WTC11 (cell line): ENCODE measurements at regions not wholly inside any gene's neighbourhood (a gene's known extent, or its start where the extent isn't known, plus 50 kb on each side); places are given as distances from the start of the nearest gene placed in this dataset.

ENCODE experiments used
- ATAC-seq: fragments of 200-7000 bp; cut with Tn5 transposase; 2 replicates; pipeline ENCODE4 v1.10.0; 2021; ENCODE audit warnings: mild to moderate bottlenecking, moderate library complexity
- CTCF ChIA-PET: fragments of 300-600 bp; sonication (Branson Sonifier 250); formaldehyde crosslinking; loops from one replicate; lab custom pipeline; 2021; ENCODE audit warnings: antibody characterized with exemption; lab: Charles Lee
- POLR2A ChIA-PET: fragments of 350-600 bp; sonication (Branson Sonifier 250); formaldehyde crosslinking; loops from one replicate; lab custom pipeline; 2021; ENCODE audit warnings: antibody characterized with exemption; lab: Charles Lee
- DNase-seq: peaks from one replicate; pipeline ENCODE4 v3.0.0; 2021; ENCODE audit warnings: low spot score
- H3K27ac Mint-ChIP-seq: 2 replicates; pipeline ENCODE4 v1.8.0; 2021; ENCODE audit warnings: mixed read lengths
- H3K27me3 Mint-ChIP-seq: 2 replicates; pipeline ENCODE4 v1.8.0; 2021; ENCODE audit warnings: low read depth, mild to moderate bottlenecking, moderate library complexity, mixed read lengths
- H3K36me3 Mint-ChIP-seq: 2 replicates; pipeline ENCODE4 v1.8.0; 2021; ENCODE audit warnings: mixed read lengths
- H3K4me1 Mint-ChIP-seq: 2 replicates; pipeline ENCODE4 v1.8.0; 2022; ENCODE audit warnings: mixed read lengths
- H3K4me3 Mint-ChIP-seq: 2 replicates; pipeline ENCODE4 v1.8.0; 2021; ENCODE audit warnings: mild to moderate bottlenecking, moderate library complexity, mixed read lengths
- H3K9me3 Mint-ChIP-seq: 2 replicates; pipeline ENCODE4 v1.8.0; 2021; ENCODE audit warnings: mixed read lengths
- E2F1 ChIP-seq: sonication (generic); formaldehyde crosslinking; IDR thresholded peaks from 2 replicates; pipeline ENCODE4 v1.8.0; 2022; ENCODE audit warnings: mild to moderate bottlenecking, missing genetic modification reagents
- ETV6 ChIP-seq: sonication (generic); formaldehyde crosslinking; IDR thresholded peaks from 2 replicates; pipeline ENCODE4 v1.8.1; 2022; ENCODE audit warnings: mild to moderate bottlenecking, missing genetic modification reagents
- FOXJ3 ChIP-seq: sonication (generic); formaldehyde crosslinking; IDR thresholded peaks from 2 replicates; pipeline ENCODE4 v1.9.0; 2021; ENCODE audit warnings: missing genetic modification reagents, mild to moderate bottlenecking, borderline replicate concordance
- GABPB1 ChIP-seq: sonication (generic); formaldehyde crosslinking; IDR thresholded peaks from 2 replicates; pipeline ENCODE4 v1.8.1; 2023; ENCODE audit warnings: mild to moderate bottlenecking, missing genetic modification reagents
- JAZF1 ChIP-seq: fragments of 250-450 bp; sonication (Bioruptor Pico); IDR thresholded peaks from 2 replicates; pipeline ENCODE4 v1.9.0; 2021; ENCODE audit warnings: moderate library complexity, mild to moderate bottlenecking, inconsistent platforms
- NFATC4 ChIP-seq: fragments of 250-450 bp; sonication (Bioruptor Pico); IDR thresholded peaks from 2 replicates; pipeline ENCODE4 v1.9.0; 2021; ENCODE audit warnings: mild to moderate bottlenecking
- NFYB ChIP-seq: sonication (generic); formaldehyde crosslinking; conservative IDR thresholded peaks from 2 replicates; pipeline ENCODE4 v1.8.0; 2022; ENCODE audit warnings: low read depth, missing genetic modification reagents
- NR3C1 ChIP-seq: sonication (generic); formaldehyde crosslinking; conservative IDR thresholded peaks from 2 replicates; pipeline ENCODE4 v1.8.1; 2023; ENCODE audit warnings: low read depth, mild to moderate bottlenecking, missing genetic modification reagents
- PRDM15 ChIP-seq: sonication (generic); formaldehyde crosslinking; IDR thresholded peaks from 2 replicates; pipeline ENCODE4 v1.8.0; 2022; ENCODE audit warnings: missing genetic modification reagents
- RORB ChIP-seq: fragments of 250-450 bp; sonication (Bioruptor Pico); IDR thresholded peaks from 2 replicates; pipeline ENCODE4 v1.9.0; 2021; ENCODE audit warnings: mild to moderate bottlenecking
- SOX15 ChIP-seq: fragments of 250-450 bp; sonication (Bioruptor Pico); IDR thresholded peaks from 2 replicates; pipeline ENCODE4 v1.9.0; 2021; ENCODE audit warnings: mild to moderate bottlenecking
- ZNF138 ChIP-seq: sonication (generic); formaldehyde crosslinking; conservative IDR thresholded peaks from 2 replicates; pipeline ENCODE4 v1.8.1; 2022; ENCODE audit warnings: mild to moderate bottlenecking, moderate library complexity, missing genetic modification reagents
- TF ChIP-seq, protein P1 (sequence below): sonication (generic); formaldehyde crosslinking; IDR thresholded peaks from 2 replicates; pipeline ENCODE4 v1.8.1; 2023; ENCODE audit warnings: mild to moderate bottlenecking, missing genetic modification reagents, borderline replicate concordance
- TF ChIP-seq, protein P2 (sequence below): fragments of 200-600 bp; IDR thresholded peaks from 2 replicates; pipeline ENCODE4 v1.8.0; 2022; ENCODE audit warnings: antibody characterized with exemption
- TF ChIP-seq, protein P3 (sequence below): fragments of 250-450 bp; sonication (Bioruptor Pico); IDR thresholded peaks from 2 replicates; pipeline ENCODE4 v1.9.0; 2021; ENCODE audit warnings: mild to moderate bottlenecking, borderline replicate concordance
- TF ChIP-seq, protein P4 (sequence below): sonication (generic); formaldehyde crosslinking; IDR thresholded peaks from 2 replicates; pipeline ENCODE4 v1.8.0; 2023; ENCODE audit warnings: mild to moderate bottlenecking, missing genetic modification reagents
- TF ChIP-seq, protein P5 (sequence below): sonication (generic); formaldehyde crosslinking; IDR thresholded peaks from 2 replicates; pipeline ENCODE4 v1.8.1; 2022; ENCODE audit warnings: mild to moderate bottlenecking, missing genetic modification reagents, moderate library complexity, borderline replicate concordance

- TF ChIP-seq FOXJ3 (CRISPR knock-in tag): no peak
- TF ChIP-seq ZNF138 (CRISPR knock-in tag): no peak
- no peak for TF ChIP-seq GABPB1 (CRISPR knock-in tag)
- no peak for TF ChIP-seq RORB
- TF ChIP-seq NFYB (CRISPR knock-in tag): no peak
- no peak for TF ChIP-seq ETV6
- TF ChIP-seq, protein P1, sequence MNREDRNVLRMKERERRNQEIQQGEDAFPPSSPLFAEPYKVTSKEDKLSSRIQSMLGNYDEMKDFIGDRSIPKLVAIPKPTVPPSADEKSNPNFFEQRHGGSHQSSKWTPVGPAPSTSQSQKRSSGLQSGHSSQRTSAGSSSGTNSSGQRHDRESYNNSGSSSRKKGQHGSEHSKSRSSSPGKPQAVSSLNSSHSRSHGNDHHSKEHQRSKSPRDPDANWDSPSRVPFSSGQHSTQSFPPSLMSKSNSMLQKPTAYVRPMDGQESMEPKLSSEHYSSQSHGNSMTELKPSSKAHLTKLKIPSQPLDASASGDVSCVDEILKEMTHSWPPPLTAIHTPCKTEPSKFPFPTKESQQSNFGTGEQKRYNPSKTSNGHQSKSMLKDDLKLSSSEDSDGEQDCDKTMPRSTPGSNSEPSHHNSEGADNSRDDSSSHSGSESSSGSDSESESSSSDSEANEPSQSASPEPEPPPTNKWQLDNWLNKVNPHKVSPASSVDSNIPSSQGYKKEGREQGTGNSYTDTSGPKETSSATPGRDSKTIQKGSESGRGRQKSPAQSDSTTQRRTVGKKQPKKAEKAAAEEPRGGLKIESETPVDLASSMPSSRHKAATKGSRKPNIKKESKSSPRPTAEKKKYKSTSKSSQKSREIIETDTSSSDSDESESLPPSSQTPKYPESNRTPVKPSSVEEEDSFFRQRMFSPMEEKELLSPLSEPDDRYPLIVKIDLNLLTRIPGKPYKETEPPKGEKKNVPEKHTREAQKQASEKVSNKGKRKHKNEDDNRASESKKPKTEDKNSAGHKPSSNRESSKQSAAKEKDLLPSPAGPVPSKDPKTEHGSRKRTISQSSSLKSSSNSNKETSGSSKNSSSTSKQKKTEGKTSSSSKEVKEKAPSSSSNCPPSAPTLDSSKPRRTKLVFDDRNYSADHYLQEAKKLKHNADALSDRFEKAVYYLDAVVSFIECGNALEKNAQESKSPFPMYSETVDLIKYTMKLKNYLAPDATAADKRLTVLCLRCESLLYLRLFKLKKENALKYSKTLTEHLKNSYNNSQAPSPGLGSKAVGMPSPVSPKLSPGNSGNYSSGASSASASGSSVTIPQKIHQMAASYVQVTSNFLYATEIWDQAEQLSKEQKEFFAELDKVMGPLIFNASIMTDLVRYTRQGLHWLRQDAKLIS (CRISPR knock-in tag): no peak
- no peak for TF ChIP-seq SOX15 (CRISPR knock-in tag)
- TF ChIP-seq JAZF1 (CRISPR knock-in tag): no peak
- TF ChIP-seq PRDM15 (CRISPR knock-in tag): no peak
- TF ChIP-seq, protein P2, sequence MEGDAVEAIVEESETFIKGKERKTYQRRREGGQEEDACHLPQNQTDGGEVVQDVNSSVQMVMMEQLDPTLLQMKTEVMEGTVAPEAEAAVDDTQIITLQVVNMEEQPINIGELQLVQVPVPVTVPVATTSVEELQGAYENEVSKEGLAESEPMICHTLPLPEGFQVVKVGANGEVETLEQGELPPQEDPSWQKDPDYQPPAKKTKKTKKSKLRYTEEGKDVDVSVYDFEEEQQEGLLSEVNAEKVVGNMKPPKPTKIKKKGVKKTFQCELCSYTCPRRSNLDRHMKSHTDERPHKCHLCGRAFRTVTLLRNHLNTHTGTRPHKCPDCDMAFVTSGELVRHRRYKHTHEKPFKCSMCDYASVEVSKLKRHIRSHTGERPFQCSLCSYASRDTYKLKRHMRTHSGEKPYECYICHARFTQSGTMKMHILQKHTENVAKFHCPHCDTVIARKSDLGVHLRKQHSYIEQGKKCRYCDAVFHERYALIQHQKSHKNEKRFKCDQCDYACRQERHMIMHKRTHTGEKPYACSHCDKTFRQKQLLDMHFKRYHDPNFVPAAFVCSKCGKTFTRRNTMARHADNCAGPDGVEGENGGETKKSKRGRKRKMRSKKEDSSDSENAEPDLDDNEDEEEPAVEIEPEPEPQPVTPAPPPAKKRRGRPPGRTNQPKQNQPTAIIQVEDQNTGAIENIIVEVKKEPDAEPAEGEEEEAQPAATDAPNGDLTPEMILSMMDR: no peak
- TF ChIP-seq, protein P3, sequence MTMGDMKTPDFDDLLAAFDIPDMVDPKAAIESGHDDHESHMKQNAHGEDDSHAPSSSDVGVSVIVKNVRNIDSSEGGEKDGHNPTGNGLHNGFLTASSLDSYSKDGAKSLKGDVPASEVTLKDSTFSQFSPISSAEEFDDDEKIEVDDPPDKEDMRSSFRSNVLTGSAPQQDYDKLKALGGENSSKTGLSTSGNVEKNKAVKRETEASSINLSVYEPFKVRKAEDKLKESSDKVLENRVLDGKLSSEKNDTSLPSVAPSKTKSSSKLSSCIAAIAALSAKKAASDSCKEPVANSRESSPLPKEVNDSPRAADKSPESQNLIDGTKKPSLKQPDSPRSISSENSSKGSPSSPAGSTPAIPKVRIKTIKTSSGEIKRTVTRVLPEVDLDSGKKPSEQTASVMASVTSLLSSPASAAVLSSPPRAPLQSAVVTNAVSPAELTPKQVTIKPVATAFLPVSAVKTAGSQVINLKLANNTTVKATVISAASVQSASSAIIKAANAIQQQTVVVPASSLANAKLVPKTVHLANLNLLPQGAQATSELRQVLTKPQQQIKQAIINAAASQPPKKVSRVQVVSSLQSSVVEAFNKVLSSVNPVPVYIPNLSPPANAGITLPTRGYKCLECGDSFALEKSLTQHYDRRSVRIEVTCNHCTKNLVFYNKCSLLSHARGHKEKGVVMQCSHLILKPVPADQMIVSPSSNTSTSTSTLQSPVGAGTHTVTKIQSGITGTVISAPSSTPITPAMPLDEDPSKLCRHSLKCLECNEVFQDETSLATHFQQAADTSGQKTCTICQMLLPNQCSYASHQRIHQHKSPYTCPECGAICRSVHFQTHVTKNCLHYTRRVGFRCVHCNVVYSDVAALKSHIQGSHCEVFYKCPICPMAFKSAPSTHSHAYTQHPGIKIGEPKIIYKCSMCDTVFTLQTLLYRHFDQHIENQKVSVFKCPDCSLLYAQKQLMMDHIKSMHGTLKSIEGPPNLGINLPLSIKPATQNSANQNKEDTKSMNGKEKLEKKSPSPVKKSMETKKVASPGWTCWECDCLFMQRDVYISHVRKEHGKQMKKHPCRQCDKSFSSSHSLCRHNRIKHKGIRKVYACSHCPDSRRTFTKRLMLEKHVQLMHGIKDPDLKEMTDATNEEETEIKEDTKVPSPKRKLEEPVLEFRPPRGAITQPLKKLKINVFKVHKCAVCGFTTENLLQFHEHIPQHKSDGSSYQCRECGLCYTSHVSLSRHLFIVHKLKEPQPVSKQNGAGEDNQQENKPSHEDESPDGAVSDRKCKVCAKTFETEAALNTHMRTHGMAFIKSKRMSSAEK (CRISPR knock-in tag): no peak
- no peak for TF ChIP-seq E2F1 (CRISPR knock-in tag)
- TF ChIP-seq NFATC4: no peak
- no peak for TF ChIP-seq NR3C1 (CRISPR knock-in tag)
- TF ChIP-seq, protein P4, sequence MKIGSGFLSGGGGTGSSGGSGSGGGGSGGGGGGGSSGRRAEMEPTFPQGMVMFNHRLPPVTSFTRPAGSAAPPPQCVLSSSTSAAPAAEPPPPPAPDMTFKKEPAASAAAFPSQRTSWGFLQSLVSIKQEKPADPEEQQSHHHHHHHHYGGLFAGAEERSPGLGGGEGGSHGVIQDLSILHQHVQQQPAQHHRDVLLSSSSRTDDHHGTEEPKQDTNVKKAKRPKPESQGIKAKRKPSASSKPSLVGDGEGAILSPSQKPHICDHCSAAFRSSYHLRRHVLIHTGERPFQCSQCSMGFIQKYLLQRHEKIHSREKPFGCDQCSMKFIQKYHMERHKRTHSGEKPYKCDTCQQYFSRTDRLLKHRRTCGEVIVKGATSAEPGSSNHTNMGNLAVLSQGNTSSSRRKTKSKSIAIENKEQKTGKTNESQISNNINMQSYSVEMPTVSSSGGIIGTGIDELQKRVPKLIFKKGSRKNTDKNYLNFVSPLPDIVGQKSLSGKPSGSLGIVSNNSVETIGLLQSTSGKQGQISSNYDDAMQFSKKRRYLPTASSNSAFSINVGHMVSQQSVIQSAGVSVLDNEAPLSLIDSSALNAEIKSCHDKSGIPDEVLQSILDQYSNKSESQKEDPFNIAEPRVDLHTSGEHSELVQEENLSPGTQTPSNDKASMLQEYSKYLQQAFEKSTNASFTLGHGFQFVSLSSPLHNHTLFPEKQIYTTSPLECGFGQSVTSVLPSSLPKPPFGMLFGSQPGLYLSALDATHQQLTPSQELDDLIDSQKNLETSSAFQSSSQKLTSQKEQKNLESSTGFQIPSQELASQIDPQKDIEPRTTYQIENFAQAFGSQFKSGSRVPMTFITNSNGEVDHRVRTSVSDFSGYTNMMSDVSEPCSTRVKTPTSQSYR: no peak
- TF ChIP-seq, protein P5, sequence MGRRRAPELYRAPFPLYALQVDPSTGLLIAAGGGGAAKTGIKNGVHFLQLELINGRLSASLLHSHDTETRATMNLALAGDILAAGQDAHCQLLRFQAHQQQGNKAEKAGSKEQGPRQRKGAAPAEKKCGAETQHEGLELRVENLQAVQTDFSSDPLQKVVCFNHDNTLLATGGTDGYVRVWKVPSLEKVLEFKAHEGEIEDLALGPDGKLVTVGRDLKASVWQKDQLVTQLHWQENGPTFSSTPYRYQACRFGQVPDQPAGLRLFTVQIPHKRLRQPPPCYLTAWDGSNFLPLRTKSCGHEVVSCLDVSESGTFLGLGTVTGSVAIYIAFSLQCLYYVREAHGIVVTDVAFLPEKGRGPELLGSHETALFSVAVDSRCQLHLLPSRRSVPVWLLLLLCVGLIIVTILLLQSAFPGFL: no peak
- ChIA-PET POLR2A (no interaction called here), CTCF (no interaction called here)
- Mint-ChIP-seq H3K4me3 (no peak overlapping the region), H3K4me1 (no peaks in the 10 kb centered on the region), H3K36me3 (no peaks in the 10 kb centered on the region), H3K27me3 (no peaks in the 10 kb centered on the region), H3K9me3 (no peaks in the 10 kb centered on the region), H3K27ac (no peak overlapping the region)
- DNase-seq (no peak), ATAC-seq (no peak)
Observed at GRCh38 chrY:7344661-7345060, 433.1 kb upstream of the AMELY start.
